BLaER1 treated with 17β-estradiol and CSF1 and Interleukin-3, amounts not matched to agents 10 nM and 100 nM (cell line): ENCODE measurements at regions not wholly inside any gene's neighbourhood (a gene's known extent, or its start where the extent isn't known, plus 50 kb on each side); places are given as distances from the start of the nearest gene placed in this dataset.

Experiments used
- H3K27ac ChIP-seq, 11 experiments: shearing (Covaris generic); formaldehyde crosslinking; 2 replicates each; pipeline ENCODE4 v1.8.1; 2022
- H3K27me3 ChIP-seq, 11 experiments: shearing (Covaris generic); formaldehyde crosslinking; 2 replicates each; pipeline ENCODE4 v1.8.1; 2022
- H3K36me3 ChIP-seq, 11 experiments: shearing (Covaris generic); formaldehyde crosslinking; 2 replicates each; pipeline ENCODE4 v1.8.1; 2022
- H3K4me1 ChIP-seq, 10 experiments: shearing (Covaris generic); formaldehyde crosslinking; 2 replicates each; pipeline ENCODE4 v1.8.1; 2022
- H3K4me2 ChIP-seq, 11 experiments: shearing (Covaris generic); formaldehyde crosslinking; 2 replicates each; pipeline ENCODE4 v1.8.1; 2022
- H3K4me3 ChIP-seq, 10 experiments: shearing (Covaris generic); formaldehyde crosslinking; 2 replicates each; pipeline ENCODE4 v1.8.1; 2022
- H3K9ac ChIP-seq, 11 experiments: shearing (Covaris generic); formaldehyde crosslinking; 2 replicates each; pipeline ENCODE4 v1.8.1; 2022
- H3K9me3 ChIP-seq, 11 experiments: shearing (Covaris generic); formaldehyde crosslinking; replicated peaks in 1 of 11; 2 replicates each; pipeline ENCODE4 v1.8.1; 2022
- H4K20me1 ChIP-seq, 11 experiments: shearing (Covaris generic); formaldehyde crosslinking; 2 replicates each; pipeline ENCODE4 v1.8.1; 2022
- Cebpa-rat ChIP-seq, 11 experiments: shearing (Covaris generic); IDR thresholded peaks; 2 replicates each; pipeline ENCODE4 v1.8.1; 2022

- no peak overlapping the region for H3K4me3 ChIP-seq
- H3K27me3 ChIP-seq, result no peaks in the 10 kb centered on the region
- H4K20me1 ChIP-seq, result no peaks in the 10 kb centered on the region
- H3K9me3 ChIP-seq, result no peaks in the 10 kb centered on the region
- H3K27ac ChIP-seq, result no peak overlapping the region
- H3K36me3 ChIP-seq, result no peaks in the 10 kb centered on the region
- no peak for TF ChIP-seq Cebpa-rat (IDR thresholded peaks at IDR 0.05)
- H3K4me2 ChIP-seq, result no peak overlapping the region
- peaks cover 0 to 3% (median 0%) of the 10 kb centered on the region in 10 experiments; a peak in 3 of 20 replicates for H3K4me1 ChIP-seq
- no peak overlapping the region for H3K9ac ChIP-seq
Measured at GRCh38 chr16:63289834-63290460, 1253.7 kb upstream of the CDH8 start.

GRCh38 chr16:63287401-63287800 lies 1251.2 kb upstream of the CDH8 start:
- Histone ChIP-seq H3K4me2 (no peak overlapping the region), H3K4me1 (peaks cover 0 to 3% (median 0%) of the 10 kb centered on the region in 10 experiments; a peak in 3 of 20 replicates), H4K20me1 (no peaks in the 10 kb centered on the region), H3K27ac (no peak overlapping the region), H3K9ac (no peak overlapping the region), H3K36me3 (no peaks in the 10 kb centered on the region), H3K27me3 (no peaks in the 10 kb centered on the region), H3K9me3 (no peaks in the 10 kb centered on the region), H3K4me3 (no peak overlapping the region)
- TF ChIP-seq Cebpa-rat (IDR thresholded peaks at IDR 0.05), result no peak

GRCh38 chr16:63283721-63284120 lies 1247.5 kb upstream of the CDH8 start:
- Histone ChIP-seq H3K9ac (no peak overlapping the region), H3K4me2 (no peak overlapping the region), H3K4me3 (no peak overlapping the region), H3K4me1 (peaks cover 0 to 3% (median 0%) of the 10 kb centered on the region in 10 experiments; a peak in 3 of 20 replicates), H4K20me1 (no peaks in the 10 kb centered on the region), H3K9me3 (no peaks in the 10 kb centered on the region), H3K27ac (no peak overlapping the region), H3K36me3 (no peaks in the 10 kb centered on the region), H3K27me3 (no peaks in the 10 kb centered on the region)
- no peak for TF ChIP-seq Cebpa-rat (IDR thresholded peaks at IDR 0.05)

- Histone ChIP-seq H3K4me3 (no peak overlapping the region), H3K27me3 (no peaks in the 10 kb centered on the region), H3K9ac (no peak overlapping the region), H3K4me1 (no peaks in the 10 kb centered on the region), H3K4me2 (no peak overlapping the region), H4K20me1 (no peaks in the 10 kb centered on the region), H3K27ac (no peak overlapping the region), H3K36me3 (no peaks in the 10 kb centered on the region), H3K9me3 (no peaks in the 10 kb centered on the region)
- TF ChIP-seq Cebpa-rat (IDR thresholded peaks at IDR 0.05), result no peak
Measured at GRCh38 chr16:63244631-63245030, 1208.4 kb upstream of the CDH8 start.

- Histone ChIP-seq H3K4me3 (no peak overlapping the region), H3K36me3 (no peaks in the 10 kb centered on the region), H3K27ac (no peak overlapping the region), H3K4me2 (no peak overlapping the region), H3K9ac (no peak overlapping the region), H4K20me1 (no peaks in the 10 kb centered on the region), H3K4me1 (no peaks in the 10 kb centered on the region), H3K27me3 (no peaks in the 10 kb centered on the region), H3K9me3 (no peaks in the 10 kb centered on the region)
- no peak for TF ChIP-seq Cebpa-rat (IDR thresholded peaks at IDR 0.05)
Measured at GRCh38 chr16:63241497-63242028, 1205.3 kb upstream of the CDH8 start.

- Histone ChIP-seq H3K9ac (no peak overlapping the region), H3K4me2 (no peak overlapping the region), H3K27me3 (no peaks in the 10 kb centered on the region), H3K36me3 (no peaks in the 10 kb centered on the region), H3K4me3 (no peak overlapping the region), H4K20me1 (no peaks in the 10 kb centered on the region), H3K4me1 (no peaks in the 10 kb centered on the region), H3K9me3 (no peaks in the 10 kb centered on the region), H3K27ac (no peak overlapping the region)
- no peak for TF ChIP-seq Cebpa-rat (IDR thresholded peaks at IDR 0.05)
Measured at GRCh38 chr16:63239065-63239570, 1202.9 kb upstream of the CDH8 start.

GRCh38 chr16:63230421-63231040 lies 1194.3 kb upstream of the CDH8 start:
- Histone ChIP-seq H3K27ac (no peak overlapping the region), H3K4me1 (no peaks in the 10 kb centered on the region), H3K4me2 (no peak overlapping the region), H3K9ac (no peak overlapping the region), H3K4me3 (no peak overlapping the region), H3K36me3 (no peaks in the 10 kb centered on the region), H3K27me3 (no peaks in the 10 kb centered on the region), H4K20me1 (no peaks in the 10 kb centered on the region), H3K9me3 (no peaks in the 10 kb centered on the region)
- no peak for TF ChIP-seq Cebpa-rat (IDR thresholded peaks at IDR 0.05)

- Histone ChIP-seq H3K4me1 (no peaks in the 10 kb centered on the region), H3K27ac (no peak overlapping the region), H3K4me3 (no peak overlapping the region), H3K9me3 (no peaks in the 10 kb centered on the region), H3K36me3 (no peaks in the 10 kb centered on the region), H3K9ac (no peak overlapping the region), H3K27me3 (no peaks in the 10 kb centered on the region), H3K4me2 (no peak overlapping the region), H4K20me1 (no peaks in the 10 kb centered on the region)
- TF ChIP-seq Cebpa-rat (IDR thresholded peaks at IDR 0.05), result no peak
Measured at GRCh38 chr16:63228259-63228658, 1192.0 kb upstream of the CDH8 start.

GRCh38 chr16:63223851-63224250 lies 1187.6 kb upstream of the CDH8 start:
- no peaks in the 10 kb centered on the region for H3K27me3 ChIP-seq
- no peaks in the 10 kb centered on the region for H3K4me1 ChIP-seq
- H3K36me3 ChIP-seq, result no peaks in the 10 kb centered on the region
- no peak overlapping the region for H3K4me3 ChIP-seq
- no peak for TF ChIP-seq Cebpa-rat (IDR thresholded peaks at IDR 0.05)
- H3K9me3 ChIP-seq, result no peaks in the 10 kb centered on the region
- no peak overlapping the region for H3K4me2 ChIP-seq
- no peak overlapping the region for H3K27ac ChIP-seq
- no peak overlapping the region for H3K9ac ChIP-seq
- no peaks in the 10 kb centered on the region for H4K20me1 ChIP-seq
